Esophagus squamous epithelium (tissue), 5 donors: ENCODE measurements at regions not wholly inside any gene's neighbourhood (a gene's known extent, or its start where the extent isn't known, plus 50 kb on each side); places are given as distances from the start of the nearest gene placed in this dataset.
"Not testable (repeated sequence)": the region's sequence is repeated elsewhere in the genome, so short reads cannot be mapped to it uniquely, and the experiment has no call there.

Source experiments
- DNase-seq: peaks from one replicate; lab custom pipeline; 2025; lab: John Stamatoyannopoulos, UW
- H3K27ac ChIP-seq, 4 donors: fragments of 200-600 bp; sonication (generic); one replicate each; pipeline ENCODE4 v1.5.1; 2016 to 2019; ENCODE audit warnings: mild to moderate bottlenecking in 1 of 4
- H3K27me3 ChIP-seq, 4 donors: fragments of 200-600 bp; sonication (generic); 1 replicate in 3 of 4; 2 replicates in 1 of 4; pipeline versions ENCODE4 v1.5.1 to v1.6.0; 2017 to 2021; ENCODE audit warnings: antibody characterized with exemption in 1 of 4
- H3K36me3 ChIP-seq, 3 donors: fragments of 200-600 bp; sonication (generic); one replicate each; pipeline ENCODE4 v1.5.1; 2016 to 2019
- H3K4me1 ChIP-seq, 3 donors: fragments of 200-600 bp; sonication (generic); one replicate each; pipeline ENCODE4 v1.5.1; 2017 to 2019
- H3K4me3 ChIP-seq, 4 donors: fragments of 200-600 bp; sonication (generic); 1 replicate in 3 of 4; 2 replicates in 1 of 4; pipeline ENCODE4 v1.5.1; 2016 to 2019; ENCODE audit warnings: mild to moderate bottlenecking in 2 of 4, moderate library complexity in 1 of 4
- H3K9me3 ChIP-seq, 3 donors: fragments of 200-600 bp; sonication (generic); one replicate each; pipeline ENCODE4 v1.5.1; 2016 to 2019
- CTCF ChIP-seq, 6 experiments: fragments of 450-650 bp in 4 of 6; fragments of 200-600 bp in 2 of 6; sonication (generic) in 2 of 6; IDR thresholded peaks; one replicate each; pipeline ENCODE4 v1.5.1; 2016 to 2019; ENCODE audit warnings: antibody characterized with exemption in 6 of 6, mild to moderate bottlenecking in 4 of 6, moderate library complexity in 4 of 6
- POLR2A ChIP-seq, 4 donors: fragments of 450-650 bp; IDR thresholded peaks; one replicate each; pipeline ENCODE4 v1.6.1; 2017; ENCODE audit warnings: antibody characterized with exemption in 4 of 4, mild to moderate bottlenecking in 4 of 4, moderate library complexity in 3 of 4
- WGBS, 2 donors: methylation state at CpG; one replicate each; pipeline ENCODE4 v1.1.5; 2018; 5-methylcytosine and 5-hydroxymethylcytosine counted together
- intact Hi-C: fragments of 100-400 bp; cut with DNase I; formaldehyde crosslinking; loops from one replicate; pipeline ENCODE4 v1.15.0; 2022
- donor health status: DM: yes; HTN: yes; CAD: no.

GRCh38 chr6:169119669-169120068 lies 134.0 kb downstream of the THBS2 start:
- intact Hi-C loops, result no loop called here
- 80% methylated on average over 1 of the region's 1 CpG; no CpG with 5 or more reads in 1 of the 2 donors for WGBS, 2 donors
- H3K27me3 ChIP-seq, result no peaks in the 10 kb centered on the region
- DNase-seq, result no peak
- H3K36me3 ChIP-seq, result no peaks in the 10 kb centered on the region
- H3K27ac ChIP-seq, result no peak overlapping the region
- no peak for TF ChIP-seq POLR2A (IDR thresholded peaks at IDR 0.05)
- TF ChIP-seq CTCF (IDR thresholded peaks at IDR 0.05), result no peak
- H3K9me3 ChIP-seq, result no peaks in the 10 kb centered on the region
- no peaks in the 10 kb centered on the region for H3K4me1 ChIP-seq
- no peak overlapping the region for H3K4me3 ChIP-seq

- no peak for DNase-seq
- Histone ChIP-seq H3K4me3 (no peak overlapping the region), H3K27me3 (no peaks in the 10 kb centered on the region), H3K27ac (no peak overlapping the region), H3K36me3 (no peaks in the 10 kb centered on the region), H3K9me3 (no peaks in the 10 kb centered on the region), H3K4me1 (no peaks in the 10 kb centered on the region)
- TF ChIP-seq CTCF (IDR thresholded peaks at IDR 0.05) (no peak), POLR2A (IDR thresholded peaks at IDR 0.05) (no peak)
- 63 to 80% methylated on average over 5 to 6 of the region's 7 CpGs for WGBS, 2 donors
- intact Hi-C loops, result no loop called here
Observed at GRCh38 chr6:169118346-169118830, 135.3 kb downstream of the THBS2 start.

- no peak for TF ChIP-seq POLR2A (IDR thresholded peaks at IDR 0.05)
- intact Hi-C loops, result no loop called here
- no peak overlapping the region for H3K27ac ChIP-seq
- H3K27me3 ChIP-seq, result no peaks in the 10 kb centered on the region
- no peak for DNase-seq
- 78 to 81% methylated on average over 6 to 7 of the region's 7 CpGs for WGBS, 2 donors
- H3K4me3 ChIP-seq, result no peak overlapping the region
- no peaks in the 10 kb centered on the region for H3K9me3 ChIP-seq
- H3K4me1 ChIP-seq, result no peaks in the 10 kb centered on the region
- no peaks in the 10 kb centered on the region for H3K36me3 ChIP-seq
Observed at GRCh38 chr6:169117663-169118062, 136.0 kb downstream of the THBS2 start.

- intact Hi-C loops, result no loop called here
- no peaks in the 10 kb centered on the region for H3K27me3 ChIP-seq
- DNase-seq, result no peak
- no peaks in the 10 kb centered on the region for H3K9me3 ChIP-seq
- no peak overlapping the region for H3K4me3 ChIP-seq
- H3K27ac ChIP-seq, result no peak overlapping the region
- TF ChIP-seq CTCF (IDR thresholded peaks at IDR 0.05) (no peak), POLR2A (IDR thresholded peaks at IDR 0.05) (no peak)
- H3K4me1 ChIP-seq, result no peaks in the 10 kb centered on the region
- no peaks in the 10 kb centered on the region for H3K36me3 ChIP-seq
- 61 to 81% methylated on average over 3 of the region's 3 CpGs for WGBS, 2 donors
Observed at GRCh38 chr6:169115632-169116031, 138.0 kb downstream of the THBS2 start.

GRCh38 chr6:169114632-169115031 lies 139.0 kb downstream of the THBS2 start:
- 70 to 82% methylated on average over 8 of the region's 8 CpGs for WGBS, 2 donors
- H3K36me3 ChIP-seq, H3K27ac ChIP-seq, H3K4me3 ChIP-seq, H3K4me1 ChIP-seq, intact Hi-C loops, H3K9me3 ChIP-seq, DNase-seq, H3K27me3 ChIP-seq: not testable (repeated sequence)

GRCh38 chr6:169112483-169113320 lies 140.9 kb downstream of the THBS2 start:
- no peak overlapping the region for H3K4me3 ChIP-seq
- H3K36me3 ChIP-seq, result no peaks in the 10 kb centered on the region
- H3K4me1 ChIP-seq, result no peaks in the 10 kb centered on the region
- no peaks in the 10 kb centered on the region for H3K27me3 ChIP-seq
- TF ChIP-seq CTCF (IDR thresholded peaks at IDR 0.05) (no peak), POLR2A (IDR thresholded peaks at IDR 0.05) (no peak)
- no peak for DNase-seq
- H3K9me3 ChIP-seq, result no peaks in the 10 kb centered on the region
- no peak overlapping the region for H3K27ac ChIP-seq
- 49 to 52% methylated on average over 8 to 9 of the region's 10 CpGs for WGBS, 2 donors
- intact Hi-C loops, result no loop called here
